NCI-H2196 treated with DMSO at 0.1 percent for 48 hours (cell line): ENCODE measurements at regions not wholly inside any gene's neighbourhood (a gene's known extent, or its start where the extent isn't known, plus 50 kb on each side); places are given as distances from the start of the nearest gene placed in this dataset.
"Not testable (repeated sequence)": the region's sequence is repeated elsewhere in the genome, so short reads cannot be mapped to it uniquely, and the experiment has no call there.

Source experiments
- DNase-seq: peaks from one replicate; lab custom pipeline; 2025; ENCODE audit not compliant: unreplicated experiment; lab: John Stamatoyannopoulos, UW

GRCh38 chr2:8593243-8593642 is 88.6 kb upstream of the ID2 start:
- DNase-seq: no peak

- no peak for DNase-seq
Observed at GRCh38 chr2:8594731-8595427, 87.0 kb upstream of the ID2 start.

GRCh38 chr2:8595428-8595805 is 86.4 kb upstream of the ID2 start:
- no peak for DNase-seq

GRCh38 chr2:8595811-8596600 is 85.8 kb upstream of the ID2 start:
- DNase-seq: no peak

- DNase-seq: no peak
Observed at GRCh38 chr2:8597094-8597493, 84.8 kb upstream of the ID2 start.

GRCh38 chr2:8597559-8598225 is 84.2 kb upstream of the ID2 start:
- DNase-seq: no peak

- no peak for DNase-seq
Observed at GRCh38 chr2:8598295-8599165, 83.3 kb upstream of the ID2 start.

GRCh38 chr2:8599421-8600242 is 82.2 kb upstream of the ID2 start:
- no peak for DNase-seq

- DNase-seq: no peak
Observed at GRCh38 chr2:8600456-8600855, 81.4 kb upstream of the ID2 start.

- no peak for DNase-seq
Observed at GRCh38 chr2:8602809-8603208, 79.0 kb upstream of the ID2 start.

GRCh38 chr2:8603356-8603755 is 78.5 kb upstream of the ID2 start:
- not testable (repeated sequence) for DNase-seq

GRCh38 chr2:8604262-8604661 is 77.6 kb upstream of the ID2 start:
- no peak for DNase-seq

- DNase-seq: no peak
Observed at GRCh38 chr2:8605351-8606065, 76.3 kb upstream of the ID2 start.

GRCh38 chr2:8606226-8606625 is 75.6 kb upstream of the ID2 start:
- DNase-seq: no peak

GRCh38 chr2:8606649-8607550 is 75.0 kb upstream of the ID2 start:
- no peak for DNase-seq

GRCh38 chr2:8607606-8608005 is 74.2 kb upstream of the ID2 start:
- DNase-seq: no peak

GRCh38 chr2:8608411-8608954 is 73.4 kb upstream of the ID2 start:
- DNase-seq: no peak

- no peak for DNase-seq
Observed at GRCh38 chr2:8609357-8609811, 72.5 kb upstream of the ID2 start.
